OCI-LY1 (cell line): ENCODE measurements at regions not wholly inside any gene's neighbourhood (a gene's known extent, or its start where the extent isn't known, plus 50 kb on each side); places are given as distances from the start of the nearest gene placed in this dataset.

Experiments used
- H2AFZ ChIP-seq: fragments of 200-600 bp; sonication (generic), shearing (Covaris generic); 2 replicates; pipeline ENCODE4 v1.6.0; 2014; ENCODE audit warnings: antibody characterized with exemption, mild to moderate bottlenecking, low read length
- H3F3A ChIP-seq: fragments of 200-600 bp; sonication (generic), shearing (Covaris generic); 2 replicates; pipeline ENCODE4 v1.6.0; 2014; ENCODE audit warnings: mild to moderate bottlenecking, antibody characterized with exemption, low read length, moderate library complexity; ENCODE audit not compliant: insufficient read depth
- H3K27ac ChIP-seq: fragments of 200-600 bp; sonication (generic); 2 replicates; pipeline ENCODE4 v1.5.1; 2014; ENCODE audit warnings: low read length, mixed run types, mild to moderate bottlenecking, low read depth; ENCODE audit not compliant: poor library complexity, severe bottlenecking
- H3K27me3 ChIP-seq: fragments of 200-600 bp; sonication (generic); 2 replicates; pipeline ENCODE4 v1.6.0; 2014; ENCODE audit warnings: antibody characterized with exemption, mild to moderate bottlenecking, low read length, moderate library complexity; ENCODE audit not compliant: insufficient read depth
- H3K36me3 ChIP-seq: fragments of 200-600 bp; sonication (generic); 2 replicates; pipeline ENCODE4 v1.6.1; 2014; ENCODE audit warnings: mild to moderate bottlenecking, antibody characterized with exemption, low read length, moderate library complexity, mixed read lengths; ENCODE audit not compliant: insufficient read depth
- H3K4me1 ChIP-seq: fragments of 200-600 bp; sonication (generic); 2 replicates; pipeline ENCODE4 v1.5.1; 2014; ENCODE audit warnings: mild to moderate bottlenecking, low read length, moderate library complexity; ENCODE audit not compliant: insufficient read depth, severe bottlenecking
- H3K4me2 ChIP-seq: fragments of 200-600 bp; sonication (generic), shearing (Covaris generic); 2 replicates; pipeline ENCODE4 v1.6.1; 2014; ENCODE audit warnings: low read length
- H3K4me3 ChIP-seq: fragments of 200-600 bp; sonication (generic); 2 replicates; pipeline ENCODE4 v1.5.1; 2014; ENCODE audit warnings: low read length, low read depth, mild to moderate bottlenecking, mixed read lengths; ENCODE audit not compliant: poor library complexity, severe bottlenecking
- H3K79me2 ChIP-seq: fragments of 200-600 bp; shearing (Covaris generic); 2 replicates; pipeline ENCODE4 v1.6.1; 2016; ENCODE audit warnings: mixed run types, low read length, mixed read lengths; ENCODE audit not compliant: insufficient read depth
- H3K9ac ChIP-seq: fragments of 200-600 bp; sonication (generic), shearing (Covaris generic); 2 replicates; pipeline ENCODE4 v1.6.1; 2014; ENCODE audit warnings: mild to moderate bottlenecking, low read length, mixed read lengths
- H3K9me2 ChIP-seq: fragments of 200-600 bp; sonication (generic), shearing (Covaris generic); 2 replicates; pipeline ENCODE4 v1.6.1; 2014; ENCODE audit warnings: low read depth, mild to moderate bottlenecking, low read length, mixed read lengths
- H3K9me3 ChIP-seq: fragments of 200-600 bp; shearing (Covaris generic); 2 replicates; pipeline ENCODE4 v1.6.1; 2014; ENCODE audit warnings: low read length, mixed read lengths
- H4K20me1 ChIP-seq: fragments of 200-600 bp; sonication (generic), shearing (Covaris generic); 2 replicates; pipeline ENCODE4 v1.6.0; 2016; ENCODE audit warnings: mild to moderate bottlenecking, low read length; ENCODE audit not compliant: insufficient read depth
- EZH2 ChIP-seq: fragments of 200-600 bp; sonication (generic), shearing (Covaris generic); IDR thresholded peaks from 2 replicates; pipeline ENCODE4 v1.8.0; 2017; ENCODE audit warnings: borderline replicate concordance, mixed run types, mild to moderate bottlenecking, antibody characterized with exemption, low read length, moderate library complexity, mixed read lengths
- TF ChIP-seq, protein P1 (sequence below): fragments of 200-600 bp; sonication (generic), shearing (Covaris generic); IDR thresholded peaks from 2 replicates; pipeline ENCODE4 v1.5.1; 2017; ENCODE audit warnings: mild to moderate bottlenecking, antibody characterized with exemption, low read length, moderate library complexity, mixed read lengths

GRCh38 chr2:129275706-129276105, 703.8 kb upstream of the RAB6C start:
- Histone ChIP-seq H3K9me2 (no peaks in the 10 kb centered on the region), H4K20me1 (no peaks in the 10 kb centered on the region), H3K27ac (no peak overlapping the region), H3K4me3 (no peak overlapping the region), H3K79me2 (no peaks in the 10 kb centered on the region), H3K36me3 (no peaks in the 10 kb centered on the region), H3F3A (no peaks in the 10 kb centered on the region), H3K4me1 (no peaks in the 10 kb centered on the region), H3K9ac (no peak overlapping the region), H3K9me3 (no peaks in the 10 kb centered on the region), H3K4me2 (no peak overlapping the region), H3K27me3 (no peaks in the 10 kb centered on the region), H2AFZ (no peak overlapping the region)
- TF ChIP-seq EZH2, result no peak
- TF ChIP-seq, protein P1, sequence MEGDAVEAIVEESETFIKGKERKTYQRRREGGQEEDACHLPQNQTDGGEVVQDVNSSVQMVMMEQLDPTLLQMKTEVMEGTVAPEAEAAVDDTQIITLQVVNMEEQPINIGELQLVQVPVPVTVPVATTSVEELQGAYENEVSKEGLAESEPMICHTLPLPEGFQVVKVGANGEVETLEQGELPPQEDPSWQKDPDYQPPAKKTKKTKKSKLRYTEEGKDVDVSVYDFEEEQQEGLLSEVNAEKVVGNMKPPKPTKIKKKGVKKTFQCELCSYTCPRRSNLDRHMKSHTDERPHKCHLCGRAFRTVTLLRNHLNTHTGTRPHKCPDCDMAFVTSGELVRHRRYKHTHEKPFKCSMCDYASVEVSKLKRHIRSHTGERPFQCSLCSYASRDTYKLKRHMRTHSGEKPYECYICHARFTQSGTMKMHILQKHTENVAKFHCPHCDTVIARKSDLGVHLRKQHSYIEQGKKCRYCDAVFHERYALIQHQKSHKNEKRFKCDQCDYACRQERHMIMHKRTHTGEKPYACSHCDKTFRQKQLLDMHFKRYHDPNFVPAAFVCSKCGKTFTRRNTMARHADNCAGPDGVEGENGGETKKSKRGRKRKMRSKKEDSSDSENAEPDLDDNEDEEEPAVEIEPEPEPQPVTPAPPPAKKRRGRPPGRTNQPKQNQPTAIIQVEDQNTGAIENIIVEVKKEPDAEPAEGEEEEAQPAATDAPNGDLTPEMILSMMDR, result no peak

DNA sequence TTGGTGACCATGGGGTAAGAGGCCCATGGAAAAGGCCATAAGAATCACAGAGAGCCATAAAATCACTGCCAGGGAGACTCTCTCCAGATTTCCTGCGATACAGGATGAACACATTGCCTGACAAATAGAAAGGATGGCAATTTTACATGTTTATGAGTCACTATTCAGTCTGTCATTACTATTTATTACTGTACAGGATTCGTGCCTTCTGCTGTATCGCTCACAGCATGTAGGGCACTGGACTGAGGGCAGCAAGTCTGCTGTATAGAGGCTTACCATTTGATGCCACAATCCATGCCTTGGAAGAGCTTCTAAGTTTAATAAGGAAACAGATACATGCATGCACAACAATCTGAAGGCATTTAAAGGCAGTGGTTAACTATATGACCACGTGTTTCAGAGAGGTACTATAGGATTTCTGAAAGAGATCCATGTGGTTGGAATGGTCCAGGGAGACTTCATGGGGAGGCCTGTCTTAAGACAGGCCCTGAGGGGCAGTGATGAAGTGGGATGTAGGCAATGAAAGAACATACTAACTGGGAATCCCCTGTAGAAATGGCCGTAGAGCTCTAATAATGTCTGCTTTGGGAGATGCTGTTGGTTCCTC, 702.4 kb upstream of the RAB6C start:
- H3K27me3 ChIP-seq, result no peaks in the 10 kb centered on the region
- H3K4me2 ChIP-seq, result no peak overlapping the region
- no peak overlapping the region for H3K4me3 ChIP-seq
- TF ChIP-seq, protein P1, result no peak
- no peak for TF ChIP-seq EZH2
- no peaks in the 10 kb centered on the region for H3K9me3 ChIP-seq
- H4K20me1 ChIP-seq, result no peaks in the 10 kb centered on the region
- no peak overlapping the region for H2AFZ ChIP-seq
- no peaks in the 10 kb centered on the region for H3K4me1 ChIP-seq
- H3F3A ChIP-seq, result no peaks in the 10 kb centered on the region
- no peaks in the 10 kb centered on the region for H3K36me3 ChIP-seq
- no peaks in the 10 kb centered on the region for H3K79me2 ChIP-seq
- H3K27ac ChIP-seq, result no peak overlapping the region
- no peak overlapping the region for H3K9ac ChIP-seq
- H3K9me2 ChIP-seq, result no peaks in the 10 kb centered on the region

DNA sequence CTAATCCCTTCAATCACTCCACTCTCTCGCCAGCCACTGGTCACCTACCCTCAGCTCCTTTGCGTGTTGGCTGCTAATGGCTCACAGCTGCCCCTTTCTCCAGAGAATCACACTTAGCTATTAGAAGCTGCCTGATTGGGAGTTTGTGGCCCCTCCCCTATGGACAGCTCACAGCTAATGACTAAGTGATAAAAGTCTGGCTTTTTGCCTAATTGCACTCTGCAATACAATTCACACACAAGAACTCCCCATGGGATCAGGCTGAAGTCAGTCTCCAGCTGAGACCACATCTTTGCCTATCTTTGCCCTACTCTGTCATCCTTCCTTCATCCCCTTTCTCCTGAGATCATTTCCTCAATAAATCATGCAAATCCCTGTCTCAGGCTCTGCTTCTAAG, 701.9 kb upstream of the RAB6C start:
- Histone ChIP-seq H4K20me1 (no peaks in the 10 kb centered on the region), H3K9ac (no peak overlapping the region), H3K4me3 (no peak overlapping the region), H3K79me2 (no peaks in the 10 kb centered on the region), H3F3A (no peaks in the 10 kb centered on the region), H3K36me3 (no peaks in the 10 kb centered on the region), H3K4me2 (no peak overlapping the region), H3K9me2 (no peaks in the 10 kb centered on the region), H3K9me3 (no peaks in the 10 kb centered on the region), H2AFZ (no peak overlapping the region), H3K27ac (no peak overlapping the region), H3K27me3 (no peaks in the 10 kb centered on the region), H3K4me1 (no peaks in the 10 kb centered on the region)
- no peak for TF ChIP-seq EZH2
- TF ChIP-seq, protein P1, result no peak
